BJ (cell line): ENCODE measurements at regions not wholly inside any gene's neighbourhood (a gene's known extent, or its start where the extent isn't known, plus 50 kb on each side); places are given as distances from the start of the nearest gene placed in this dataset.

Source experiments
- CTCF ChIA-PET: fragments of 350-600 bp; formaldehyde crosslinking; extraction: SDS; loops from one replicate; lab custom pipeline; 2021; ENCODE audit warnings: antibody characterized with exemption, inconsistent platforms; lab: Yijun Ruan, JAX
- POLR2A ChIA-PET: fragments of 300-600 bp; sonication (Branson Sonifier 250); formaldehyde crosslinking; extraction: SDS; loops from one replicate; lab custom pipeline; 2021; ENCODE audit warnings: antibody characterized with exemption; lab: Charles Lee
- DNase-seq: peaks from one replicate; pipeline ENCODE4 v3.0.0-alpha.2; 2011; ENCODE audit warnings: low read depth
- H3K27me3 ChIP-seq: 2 replicates; pipeline ENCODE4 v1.6.0; 2011; ENCODE audit warnings: low read length; ENCODE audit not compliant: control insufficient read depth, insufficient read depth
- H3K36me3 ChIP-seq: 2 replicates; pipeline ENCODE4 v1.5.1; 2011; ENCODE audit warnings: low read length; ENCODE audit not compliant: control insufficient read depth, insufficient read depth
- H3K4me3 ChIP-seq: 2 replicates; pipeline ENCODE4 v1.5.1; 2011; ENCODE audit warnings: low read depth, mild to moderate bottlenecking, control low read depth, low read length
- TF ChIP-seq, protein P1 (sequence below): IDR thresholded peaks from 2 replicates; pipeline ENCODE4 v1.5.1; 2011; ENCODE audit warnings: low read depth, mild to moderate bottlenecking, control low read depth, inconsistent platforms, low read length, moderate library complexity; ENCODE audit not compliant: insufficient read depth

DNA sequence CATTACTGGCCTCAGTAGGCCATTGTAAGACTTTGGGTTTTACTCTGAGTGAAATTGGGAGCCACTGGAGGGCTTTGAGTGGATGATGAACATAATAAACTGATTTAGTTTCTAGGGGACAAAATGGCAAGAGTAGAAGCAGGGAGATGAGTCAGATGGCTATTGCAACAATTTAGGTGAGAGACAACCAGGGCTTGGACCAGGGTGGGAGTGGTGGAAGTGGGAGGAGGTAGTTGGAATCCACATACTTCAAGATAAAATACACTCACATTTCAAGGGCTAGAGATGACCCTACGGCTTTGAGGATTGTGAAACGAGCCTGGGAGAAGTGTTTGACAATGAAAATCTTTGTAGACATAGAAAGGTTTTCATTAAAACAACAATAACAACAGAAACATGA lies 136.3 kb downstream of the ACTBL2 start:
- Histone ChIP-seq H3K4me3 (no peak overlapping the region), H3K27me3 (no peaks in the 10 kb centered on the region), H3K36me3 (no peaks in the 10 kb centered on the region)
- no peak for DNase-seq
- TF ChIP-seq, protein P1, sequence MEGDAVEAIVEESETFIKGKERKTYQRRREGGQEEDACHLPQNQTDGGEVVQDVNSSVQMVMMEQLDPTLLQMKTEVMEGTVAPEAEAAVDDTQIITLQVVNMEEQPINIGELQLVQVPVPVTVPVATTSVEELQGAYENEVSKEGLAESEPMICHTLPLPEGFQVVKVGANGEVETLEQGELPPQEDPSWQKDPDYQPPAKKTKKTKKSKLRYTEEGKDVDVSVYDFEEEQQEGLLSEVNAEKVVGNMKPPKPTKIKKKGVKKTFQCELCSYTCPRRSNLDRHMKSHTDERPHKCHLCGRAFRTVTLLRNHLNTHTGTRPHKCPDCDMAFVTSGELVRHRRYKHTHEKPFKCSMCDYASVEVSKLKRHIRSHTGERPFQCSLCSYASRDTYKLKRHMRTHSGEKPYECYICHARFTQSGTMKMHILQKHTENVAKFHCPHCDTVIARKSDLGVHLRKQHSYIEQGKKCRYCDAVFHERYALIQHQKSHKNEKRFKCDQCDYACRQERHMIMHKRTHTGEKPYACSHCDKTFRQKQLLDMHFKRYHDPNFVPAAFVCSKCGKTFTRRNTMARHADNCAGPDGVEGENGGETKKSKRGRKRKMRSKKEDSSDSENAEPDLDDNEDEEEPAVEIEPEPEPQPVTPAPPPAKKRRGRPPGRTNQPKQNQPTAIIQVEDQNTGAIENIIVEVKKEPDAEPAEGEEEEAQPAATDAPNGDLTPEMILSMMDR = no peak
- ChIA-PET CTCF (no interaction called here), POLR2A (no interaction called here)

DNA sequence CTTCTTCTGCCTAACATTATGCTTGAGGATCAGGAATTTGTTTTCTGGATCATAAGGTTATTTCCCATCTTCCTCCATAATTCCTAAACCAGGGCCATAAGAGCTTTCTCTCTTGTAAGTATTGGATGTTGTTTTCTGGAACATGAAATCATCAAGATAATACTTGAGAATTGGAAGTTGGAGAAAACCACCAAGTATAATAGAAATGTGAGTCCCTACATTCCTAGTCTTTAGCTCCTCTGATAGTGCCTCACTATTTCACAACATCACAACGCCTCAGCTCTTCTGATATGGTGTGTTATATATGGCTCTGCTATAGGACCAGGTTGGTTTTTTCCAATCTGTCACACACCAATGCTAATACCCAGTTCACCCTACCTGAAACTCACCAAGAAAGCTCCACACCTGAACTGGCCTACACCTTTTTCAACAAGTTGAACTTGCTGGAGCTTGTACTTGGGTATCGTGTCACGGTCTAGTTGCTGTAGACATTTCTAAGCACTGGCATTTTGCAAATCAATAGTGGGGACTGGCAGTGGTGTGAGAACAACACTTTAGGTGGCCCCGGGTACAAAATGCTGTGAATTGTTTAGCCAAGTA lies 141.1 kb downstream of the ACTBL2 start:
- H3K27me3 ChIP-seq = no peaks in the 10 kb centered on the region
- TF ChIP-seq, protein P1 = no peak
- ChIA-PET CTCF (interaction anchor here (0.7 to 1.1 kb wide), 2 partner anchors 31 to 107 kb away, joined by 3 to 4 read pairs; no protein-coding TSS in a partner anchor), POLR2A (no interaction called here)
- no peaks in the 10 kb centered on the region for H3K36me3 ChIP-seq
- H3K4me3 ChIP-seq = no peak overlapping the region
- DNase-seq = no peak

DNA sequence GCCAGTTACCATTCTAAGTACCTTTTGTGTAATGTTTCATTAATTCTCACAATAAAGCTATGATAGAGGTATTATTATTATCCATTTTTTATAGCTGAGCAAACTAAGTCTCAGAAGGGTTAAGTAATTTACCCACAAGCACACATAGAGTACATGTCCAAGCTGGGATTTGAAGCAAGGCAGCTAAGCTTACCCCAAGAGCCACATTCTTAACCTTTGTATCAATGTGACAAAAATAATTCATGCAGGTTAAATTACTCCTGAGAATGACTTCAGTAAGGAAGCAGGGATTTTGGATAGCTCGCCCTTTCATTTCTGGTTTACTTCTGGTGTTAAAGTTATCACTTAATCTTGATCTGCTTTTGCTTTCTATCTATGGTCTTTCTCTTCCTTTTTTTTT lies 141.9 kb downstream of the ACTBL2 start:
- ChIA-PET POLR2A (no interaction called here), CTCF (interaction anchor here (0.7 to 1.1 kb wide), 3 partner anchors 11 to 43 kb away, joined by 3 to 4 read pairs (median 4); no protein-coding TSS in a partner anchor)
- Histone ChIP-seq H3K36me3 (no peaks in the 10 kb centered on the region), H3K4me3 (no peak overlapping the region), H3K27me3 (no peaks in the 10 kb centered on the region)
- TF ChIP-seq, protein P1 = no peak
- no peak for DNase-seq

GRCh38 chr5:57339521-57339920 lies 143.1 kb downstream of the ACTBL2 start:
- Histone ChIP-seq H3K27me3 (no peaks in the 10 kb centered on the region), H3K36me3 (no peaks in the 10 kb centered on the region), H3K4me3 (no peak overlapping the region)
- ChIA-PET CTCF (interaction anchor here (1.3 to 2.5 kb wide), 4 partner anchors 10 to 42 kb away, joined by 3 to 11 read pairs (median 6); no protein-coding TSS in a partner anchor), POLR2A (no interaction called here)
- no peak for DNase-seq
- TF ChIP-seq, protein P1 = no peak

GRCh38 chr5:57338868-57339340 lies 143.7 kb downstream of the ACTBL2 start:
- ChIA-PET CTCF (interaction anchor here (0.7 to 2.5 kb wide), 9 partner anchors 9 to 154 kb away, joined by 3 to 11 read pairs (median 3); no protein-coding TSS in a partner anchor), POLR2A (no interaction called here)
- Histone ChIP-seq H3K36me3 (no peaks in the 10 kb centered on the region), H3K27me3 (no peaks in the 10 kb centered on the region), H3K4me3 (no peak overlapping the region)
- TF ChIP-seq, protein P1 = no peak
- DNase-seq = no peak
